HUES6 (cell line): ENCODE measurements at regions not wholly inside any gene's neighbourhood (a gene's known extent, or its start where the extent isn't known, plus 50 kb on each side); places are given as distances from the start of the nearest gene placed in this dataset.

Experiments used
- H3K27ac ChIP-seq: 2 replicates; pipeline ENCODE4 v1.7.0; 2013; ENCODE audit warnings: low read depth, mild to moderate bottlenecking, low read length, inconsistent platforms
- H3K27me3 ChIP-seq: 2 replicates; pipeline ENCODE4 v1.6.1; 2013; ENCODE audit warnings: low read length; ENCODE audit not compliant: control insufficient read depth, insufficient read depth
- H3K36me3 ChIP-seq: 2 replicates; pipeline ENCODE4 v1.6.1; 2013; ENCODE audit warnings: low read length; ENCODE audit not compliant: control insufficient read depth, insufficient read depth
- H3K4me1 ChIP-seq: 2 replicates; pipeline ENCODE4 v1.6.1; 2013; ENCODE audit warnings: low read length; ENCODE audit not compliant: control insufficient read depth, insufficient read depth
- H3K4me3 ChIP-seq: 2 replicates; pipeline ENCODE4 v1.5.1; 2013; ENCODE audit warnings: low read depth, low read length
- H3K9ac ChIP-seq: one replicate; pipeline ENCODE4 v1.6.1; 2013; ENCODE audit warnings: mild to moderate bottlenecking, low read length
- H3K9me3 ChIP-seq: 2 replicates; pipeline ENCODE4 v1.6.1; 2013; ENCODE audit warnings: low read depth, low read length; ENCODE audit not compliant: control insufficient read depth, insufficient read depth

- H3K4me1 ChIP-seq, result no peaks in the 10 kb centered on the region
- H3K27me3 ChIP-seq, result no peaks in the 10 kb centered on the region
- H3K27ac ChIP-seq, result no peak overlapping the region
- H3K9ac ChIP-seq, result no peak overlapping the region
- H3K36me3 ChIP-seq, result no peaks in the 10 kb centered on the region
- no peak overlapping the region for H3K4me3 ChIP-seq
- no peaks in the 10 kb centered on the region; the same call in 1 of the 2 replicates for H3K9me3 ChIP-seq
Measured at GRCh38 chr1:105000793-105001192, 1251.1 kb downstream of the AMY1C start.

GRCh38 chr1:105004515-105004914 is 1254.8 kb downstream of the AMY1C start:
- Histone ChIP-seq H3K9me3 (no peaks in the 10 kb centered on the region; the same call in 1 of the 2 replicates), H3K27me3 (no peaks in the 10 kb centered on the region), H3K36me3 (no peaks in the 10 kb centered on the region), H3K27ac (no peak overlapping the region), H3K4me3 (no peak overlapping the region), H3K9ac (no peak overlapping the region), H3K4me1 (no peaks in the 10 kb centered on the region)

- no peak overlapping the region for H3K27ac ChIP-seq
- H3K4me3 ChIP-seq, result no peak overlapping the region
- no peaks in the 10 kb centered on the region for H3K4me1 ChIP-seq
- no peaks in the 10 kb centered on the region; the same call in 1 of the 2 replicates for H3K9me3 ChIP-seq
- H3K27me3 ChIP-seq, result no peaks in the 10 kb centered on the region
- H3K36me3 ChIP-seq, result no peaks in the 10 kb centered on the region
- H3K9ac ChIP-seq, result no peak overlapping the region
Measured at GRCh38 chr1:105005594-105006195, 1256.0 kb downstream of the AMY1C start.

- H3K27me3 ChIP-seq, result no peaks in the 10 kb centered on the region
- H3K4me3 ChIP-seq, result no peak overlapping the region
- no peaks in the 10 kb centered on the region for H3K4me1 ChIP-seq
- no peaks in the 10 kb centered on the region for H3K9me3 ChIP-seq
- no peak overlapping the region for H3K9ac ChIP-seq
- no peaks in the 10 kb centered on the region for H3K36me3 ChIP-seq
- H3K27ac ChIP-seq, result no peak overlapping the region
Measured at GRCh38 chr1:105017587-105017986, 1267.9 kb downstream of the AMY1C start.

- Histone ChIP-seq H3K4me3 (no peak overlapping the region), H3K9ac (no peak overlapping the region), H3K27ac (no peak overlapping the region), H3K27me3 (no peaks in the 10 kb centered on the region), H3K4me1 (no peaks in the 10 kb centered on the region; the same call in 1 of the 2 replicates), H3K36me3 (no peaks in the 10 kb centered on the region), H3K9me3 (no peaks in the 10 kb centered on the region)
Measured at GRCh38 chr1:105023719-105024118, 1274.0 kb downstream of the AMY1C start.

- no peak overlapping the region for H3K4me3 ChIP-seq
- no peak overlapping the region for H3K9ac ChIP-seq
- no peaks in the 10 kb centered on the region; the same call in 1 of the 2 replicates for H3K4me1 ChIP-seq
- no peak overlapping the region for H3K27ac ChIP-seq
- no peaks in the 10 kb centered on the region for H3K36me3 ChIP-seq
- no peaks in the 10 kb centered on the region for H3K9me3 ChIP-seq
- no peaks in the 10 kb centered on the region for H3K27me3 ChIP-seq
Measured at GRCh38 chr1:105027838-105028471, 1278.3 kb downstream of the AMY1C start.

GRCh38 chr1:105072446-105072845 is 1322.7 kb downstream of the AMY1C start:
- no peaks in the 10 kb centered on the region for H3K27me3 ChIP-seq
- H3K36me3 ChIP-seq, result no peaks in the 10 kb centered on the region
- H3K9me3 ChIP-seq, result 0 out of 2 replicates have a peak, but pooled peaks cover 2% of the 10 kb centered on the region
- no peaks in the 10 kb centered on the region for H3K4me1 ChIP-seq
- no peak overlapping the region for H3K4me3 ChIP-seq
- H3K9ac ChIP-seq, result no peak overlapping the region
- no peak overlapping the region for H3K27ac ChIP-seq

GRCh38 chr1:105072850-105073249 is 1323.2 kb downstream of the AMY1C start:
- no peaks in the 10 kb centered on the region for H3K27me3 ChIP-seq
- H3K27ac ChIP-seq, result no peak overlapping the region
- H3K36me3 ChIP-seq, result no peaks in the 10 kb centered on the region
- no peaks in the 10 kb centered on the region for H3K9me3 ChIP-seq
- H3K4me3 ChIP-seq, result no peak overlapping the region
- no peaks in the 10 kb centered on the region for H3K4me1 ChIP-seq
- H3K9ac ChIP-seq, result no peak overlapping the region

- no peaks in the 10 kb centered on the region for H3K36me3 ChIP-seq
Measured at GRCh38 chr1:105073660-105074059, 1324.0 kb downstream of the AMY1C start.

GRCh38 chr1:105083611-105084010 is 1333.9 kb downstream of the AMY1C start:
- Histone ChIP-seq H3K27ac (no peak overlapping the region), H3K27me3 (no peaks in the 10 kb centered on the region), H3K4me3 (no peak overlapping the region), H3K9me3 (no peaks in the 10 kb centered on the region), H3K9ac (no peak overlapping the region), H3K36me3 (no peaks in the 10 kb centered on the region), H3K4me1 (no peaks in the 10 kb centered on the region)

More at GRCh38 chr1:105073660-105074059, 1324.0 kb downstream of the AMY1C start:
- no peak overlapping the region for H3K27ac ChIP-seq
- H3K27me3 ChIP-seq, result no peaks in the 10 kb centered on the region
- no peak overlapping the region for H3K4me3 ChIP-seq
- H3K9ac ChIP-seq, result no peak overlapping the region
- no peaks in the 10 kb centered on the region for H3K4me1 ChIP-seq
- no peaks in the 10 kb centered on the region for H3K9me3 ChIP-seq

- Histone ChIP-seq H3K27ac (no peak overlapping the region), H3K9ac (no peak overlapping the region), H3K4me1 (no peaks in the 10 kb centered on the region), H3K27me3 (no peaks in the 10 kb centered on the region), H3K9me3 (no peaks in the 10 kb centered on the region), H3K4me3 (no peak overlapping the region), H3K36me3 (no peaks in the 10 kb centered on the region)
Measured at GRCh38 chr1:105087506-105087905, 1337.8 kb downstream of the AMY1C start.
